ENCODE measurements at regions not wholly inside any gene's neighbourhood (a gene's known extent, or its start where the extent isn't known, plus 50 kb on each side); places are given as distances from the start of the nearest gene placed in this dataset.

DNA sequence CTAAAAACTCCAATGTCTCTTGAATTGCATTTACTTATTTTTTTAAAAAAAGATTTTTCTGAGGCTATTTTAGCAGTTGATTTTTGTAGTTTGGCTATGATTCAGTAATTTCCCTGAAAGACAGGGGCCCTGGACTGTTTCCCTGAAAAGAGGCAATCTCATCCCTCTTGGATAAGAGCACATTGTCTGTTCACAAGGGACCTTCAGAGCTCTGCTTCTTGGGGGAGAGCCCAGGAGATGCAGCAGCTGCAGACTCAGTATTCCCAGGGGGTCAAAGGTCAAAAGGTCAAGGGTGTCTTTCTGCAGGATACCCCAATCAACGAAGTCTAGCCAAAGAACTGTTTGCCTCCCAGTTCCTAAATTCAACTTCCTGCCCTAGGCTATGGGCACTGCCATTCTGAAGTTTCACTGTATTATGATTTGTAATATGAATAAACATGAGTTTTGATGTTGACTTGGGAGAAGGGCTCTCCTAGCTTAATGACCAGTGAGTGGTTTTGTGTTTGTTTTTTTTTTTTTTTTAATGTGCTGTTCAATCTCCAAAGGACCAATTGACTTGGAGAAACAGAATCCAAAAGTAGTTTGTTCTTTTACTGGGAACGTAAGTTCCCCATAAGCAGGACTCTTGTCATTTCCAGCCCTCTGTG lies 157.0 kb upstream of the SERPINE2 start:
- Histone ChIP-seq H3K4me1 (no peaks in the 10 kb centered on the region), H3K9me3 (no peaks in the 10 kb centered on the region), H3K36me3 (no peaks in the 10 kb centered on the region), H3K27me3 (no peaks in the 10 kb centered on the region), H3K4me3 (no peak overlapping the region), H3K27ac (no peak overlapping the region)
- no peak for DNase-seq
- WGBS (ENCODE audit: insufficient coverage, low coverage, low lambda C conversion rate, missing lambda C conversion rate), result 34% methylated on average over 2 of the region's 2 CpGs
- no peak for ATAC-seq
- intact Hi-C loops (cut with DNase I), result no loop called here
- TF ChIP-seq POLR2A (IDR thresholded peaks at IDR 0.05) (no peak), CTCF (IDR thresholded peaks at IDR 0.05) (no peak)

- WGBS (ENCODE audit: insufficient coverage, low coverage, low lambda C conversion rate, missing lambda C conversion rate), result 88% methylated on average over 1 of the region's 1 CpG
- no peaks in the 10 kb centered on the region for H3K4me1 ChIP-seq
- ATAC-seq (no peak), DNase-seq (no peak)
- H3K27ac ChIP-seq, result no peak overlapping the region
- intact Hi-C loops (cut with DNase I), result no loop called here
- no peaks in the 10 kb centered on the region for H3K27me3 ChIP-seq
- no peaks in the 10 kb centered on the region for H3K36me3 ChIP-seq
- TF ChIP-seq POLR2A (IDR thresholded peaks at IDR 0.05), result no peak
- no peak for TF ChIP-seq CTCF (IDR thresholded peaks at IDR 0.05)
- H3K9me3 ChIP-seq, result no peaks in the 10 kb centered on the region
- no peak overlapping the region for H3K4me3 ChIP-seq
These were observed 155.1 kb upstream of the SERPINE2 start for GRCh38 chr2:224194161-224194560.

DNA sequence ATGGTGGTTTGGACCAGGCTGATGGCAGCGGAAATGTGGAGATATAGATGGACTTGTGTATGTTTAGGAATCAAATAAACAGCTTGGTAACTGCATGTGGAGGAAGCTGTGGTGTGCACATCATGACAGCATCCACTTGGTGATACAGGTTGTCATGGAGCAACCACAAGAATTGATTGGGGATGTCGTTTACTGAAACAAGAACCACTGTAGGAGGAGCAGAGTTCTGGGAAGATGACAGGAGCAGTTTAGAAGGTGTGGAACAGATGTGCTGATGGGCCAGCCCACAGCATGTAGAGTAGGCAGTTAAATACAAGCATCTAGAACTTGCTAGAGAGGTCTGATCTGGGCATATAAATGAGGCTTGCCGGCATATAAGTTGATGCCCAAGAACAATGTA lies 152.4 kb upstream of the SERPINE2 start:
- Histone ChIP-seq H3K27me3 (no peaks in the 10 kb centered on the region), H3K36me3 (no peaks in the 10 kb centered on the region), H3K27ac (no peak overlapping the region), H3K4me1 (no peaks in the 10 kb centered on the region), H3K4me3 (no peak overlapping the region), H3K9me3 (no peaks in the 10 kb centered on the region)
- TF ChIP-seq CTCF (IDR thresholded peaks at IDR 0.05) (no peak), POLR2A (IDR thresholded peaks at IDR 0.05) (no peak)
- DNase-seq (no peak), ATAC-seq (no peak)
- intact Hi-C loops (cut with DNase I), result no loop called here
- 64% methylated on average over 3 of the region's 3 CpGs for WGBS (ENCODE audit: insufficient coverage, low coverage, low lambda C conversion rate, missing lambda C conversion rate)

GRCh38 chr2:224190936-224191270 lies 151.8 kb upstream of the SERPINE2 start:
- WGBS (ENCODE audit: insufficient coverage, low coverage, low lambda C conversion rate, missing lambda C conversion rate), result 53% methylated on average over 2 of the region's 2 CpGs
- intact Hi-C loops (cut with DNase I), result no loop called here
- TF ChIP-seq CTCF (IDR thresholded peaks at IDR 0.05) (no peak), POLR2A (IDR thresholded peaks at IDR 0.05) (no peak)
- no peak overlapping the region for H3K27ac ChIP-seq
- no peaks in the 10 kb centered on the region for H3K4me1 ChIP-seq
- no peaks in the 10 kb centered on the region for H3K9me3 ChIP-seq
- no peaks in the 10 kb centered on the region for H3K27me3 ChIP-seq
- no peak for ATAC-seq
- H3K36me3 ChIP-seq, result no peaks in the 10 kb centered on the region
- no peak overlapping the region for H3K4me3 ChIP-seq
- DNase-seq, result no peak

Data from right lobe of liver (tissue), 6 donors.